Breast epithelium (tissue), 3 donors: ENCODE measurements at regions not wholly inside any gene's neighbourhood (a gene's known extent, or its start where the extent isn't known, plus 50 kb on each side); places are given as distances from the start of the nearest gene placed in this dataset.

Experiments used
- POLR2A ChIP-seq: fragments of 450-650 bp; IDR thresholded peaks from one replicate; pipeline ENCODE4 v1.6.1; 2016; ENCODE audit warnings: antibody characterized with exemption, mild to moderate bottlenecking, moderate library complexity
- POLR2AphosphoS5 ChIP-seq, 3 donors: sonication (generic); formaldehyde crosslinking; IDR thresholded peaks; one replicate each; pipeline ENCODE4 v1.6.1; 2017; ENCODE audit warnings: antibody characterized with exemption in 3 of 3
- TF ChIP-seq, protein P1 (sequence below), 3 donors: fragments of 450-650 bp; IDR thresholded peaks; one replicate each; pipeline ENCODE4 v1.5.1; 2016 to 2017; ENCODE audit warnings: antibody characterized with exemption in 3 of 3, mild to moderate bottlenecking in 3 of 3, moderate library complexity in 3 of 3

DNA sequence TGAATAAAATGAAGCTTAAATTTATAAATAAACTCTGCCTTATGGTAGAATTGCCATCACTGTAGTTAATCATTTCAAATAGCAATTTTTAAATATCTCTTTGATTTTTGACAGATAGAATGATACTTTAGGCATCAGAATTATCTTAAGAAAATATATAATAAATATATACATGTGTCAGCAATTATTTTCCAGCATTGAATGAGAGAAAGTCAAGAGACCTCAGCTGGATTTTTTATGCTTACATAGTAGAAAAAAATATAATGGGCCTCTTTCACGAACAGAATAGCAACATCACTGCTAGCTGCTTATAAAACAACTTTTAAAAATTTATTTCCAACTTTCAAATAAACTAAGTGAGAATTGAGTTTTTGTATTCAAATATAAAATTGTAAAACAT lies 424.0 kb upstream of the MAGEB16 start:
- TF ChIP-seq, protein P1, sequence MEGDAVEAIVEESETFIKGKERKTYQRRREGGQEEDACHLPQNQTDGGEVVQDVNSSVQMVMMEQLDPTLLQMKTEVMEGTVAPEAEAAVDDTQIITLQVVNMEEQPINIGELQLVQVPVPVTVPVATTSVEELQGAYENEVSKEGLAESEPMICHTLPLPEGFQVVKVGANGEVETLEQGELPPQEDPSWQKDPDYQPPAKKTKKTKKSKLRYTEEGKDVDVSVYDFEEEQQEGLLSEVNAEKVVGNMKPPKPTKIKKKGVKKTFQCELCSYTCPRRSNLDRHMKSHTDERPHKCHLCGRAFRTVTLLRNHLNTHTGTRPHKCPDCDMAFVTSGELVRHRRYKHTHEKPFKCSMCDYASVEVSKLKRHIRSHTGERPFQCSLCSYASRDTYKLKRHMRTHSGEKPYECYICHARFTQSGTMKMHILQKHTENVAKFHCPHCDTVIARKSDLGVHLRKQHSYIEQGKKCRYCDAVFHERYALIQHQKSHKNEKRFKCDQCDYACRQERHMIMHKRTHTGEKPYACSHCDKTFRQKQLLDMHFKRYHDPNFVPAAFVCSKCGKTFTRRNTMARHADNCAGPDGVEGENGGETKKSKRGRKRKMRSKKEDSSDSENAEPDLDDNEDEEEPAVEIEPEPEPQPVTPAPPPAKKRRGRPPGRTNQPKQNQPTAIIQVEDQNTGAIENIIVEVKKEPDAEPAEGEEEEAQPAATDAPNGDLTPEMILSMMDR (IDR thresholded peaks at IDR 0.05) = no peak
- TF ChIP-seq POLR2AphosphoS5 (IDR thresholded peaks at IDR 0.05) = no peak
- TF ChIP-seq POLR2A = no peak
